Caco-2 (cell line): ENCODE measurements at regions not wholly inside any gene's neighbourhood (a gene's known extent, or its start where the extent isn't known, plus 50 kb on each side); places are given as distances from the start of the nearest gene placed in this dataset.

Experiments used
- BruUV-seq: library from RNA; stranded (reverse); fragments of 400-500 nt; replicated peaks from 2 replicates; lab custom pipeline; 2021; lab: Mats Ljungman, UMichigan
- CTCF ChIA-PET: fragments of 300-600 bp; sonication (Branson Sonifier 250); formaldehyde crosslinking; loops from one replicate; lab custom pipeline; 2022; ENCODE audit warnings: antibody characterized with exemption; lab: Charles Lee
- POLR2A ChIA-PET: fragments of 300-600 bp; sonication (Branson Sonifier 250); formaldehyde crosslinking; loops from one replicate; lab custom pipeline; 2022; ENCODE audit warnings: antibody characterized with exemption; lab: Charles Lee
- DNase-seq, 2 experiments: peaks; one replicate each; pipeline versions ENCODE4 v3.0.0 to v3.0.0-alpha.2; 2020 to 2022
- H3K27me3 ChIP-seq: replicated peaks from 2 replicates; pipeline ENCODE4 v1.6.0; 2011; ENCODE audit warnings: low read length; ENCODE audit not compliant: control insufficient read depth, insufficient read depth
- H3K36me3 ChIP-seq: 2 replicates; pipeline ENCODE4 v1.5.1; 2011; ENCODE audit warnings: low read length; ENCODE audit not compliant: control insufficient read depth, insufficient read depth
- H3K4me1 ChIP-seq: fragments of 250-450 bp; sonication (Bioruptor Pico); 2 replicates; pipeline ENCODE4 v1.5.1; 2020; ENCODE audit warnings: mild to moderate bottlenecking
- H3K4me3 ChIP-seq: 2 replicates; pipeline ENCODE4 v1.5.1; 2011; ENCODE audit warnings: low read depth, mild to moderate bottlenecking, control low read depth, low read length
- H3K9me3 ChIP-seq: fragments of 250-450 bp; sonication (Bioruptor Pico); 2 replicates; pipeline ENCODE4 v1.5.1; 2020; ENCODE audit warnings: mild to moderate bottlenecking, moderate library complexity
- H3K27ac Mint-ChIP-seq: one replicate; pipeline ENCODE4 v1.8.0; 2022; ENCODE audit warnings: mixed read lengths; ENCODE audit not compliant: unreplicated experiment
- H3K27me3 Mint-ChIP-seq: one replicate; pipeline ENCODE4 v1.8.0; 2022; ENCODE audit warnings: mixed read lengths; ENCODE audit not compliant: insufficient read depth, unreplicated experiment
- H3K36me3 Mint-ChIP-seq: one replicate; pipeline ENCODE4 v1.8.0; 2022; ENCODE audit warnings: mild to moderate bottlenecking, mixed read lengths; ENCODE audit not compliant: insufficient read depth, unreplicated experiment
- H3K4me1 Mint-ChIP-seq: one replicate; pipeline ENCODE4 v1.8.0; 2022; ENCODE audit warnings: low read depth, mixed read lengths; ENCODE audit not compliant: unreplicated experiment
- H3K4me3 Mint-ChIP-seq: one replicate; pipeline ENCODE4 v1.8.0; 2022; ENCODE audit warnings: mild to moderate bottlenecking, moderate library complexity, mixed read lengths; ENCODE audit not compliant: unreplicated experiment
- H3K9me3 Mint-ChIP-seq: one replicate; pipeline ENCODE4 v1.8.0; 2022; ENCODE audit warnings: mixed read lengths; ENCODE audit not compliant: unreplicated experiment
- CTCF ChIP-seq, 2 experiments: fragments of 200-600 bp in 1 of 2; IDR thresholded peaks; 1 replicate in 1 of 2; 2 replicates in 1 of 2; pipeline versions ENCODE4 v1.5.1 to v1.8.0; 2011 to 2022; ENCODE audit warnings: antibody characterized with exemption in 1 of 2, control low read depth in 1 of 2, inconsistent platforms in 1 of 2, low read depth in 1 of 2, low read length in 1 of 2, mild to moderate bottlenecking in 1 of 2, moderate library complexity in 1 of 2; ENCODE audit not compliant: insufficient read depth in 1 of 2, severe bottlenecking in 1 of 2, unreplicated experiment in 1 of 2
- intact Hi-C: fragments of 100-400 bp; cut with micrococcal nuclease; formaldehyde crosslinking; loops from one replicate; pipeline ENCODE4 v1.10.0; 2022; ENCODE audit not compliant: unreplicated experiment

- no peak for TF ChIP-seq CTCF (IDR thresholded peaks at IDR 0.05; ENCODE audit: insufficient read depth in 1 of 2, low read depth in 1 of 2, low read length in 1 of 2, severe bottlenecking in 1 of 2, unreplicated experiment in 1 of 2)
- no peaks in the 10 kb centered on the region for H3K27me3 ChIP-seq
- CTCF ChIA-PET = no interaction called here
- no peak overlapping the region for H3K4me3 ChIP-seq
- intact Hi-C loops = no loop called here
- POLR2A ChIA-PET = no interaction called here
- Mint-ChIP-seq H3K27me3 (peaks cover 3% of the 10 kb centered on the region), H3K9me3 (no peaks in the 10 kb centered on the region), H3K27ac (no peak overlapping the region), H3K4me1 (no peaks in the 10 kb centered on the region), H3K4me3 (no peak overlapping the region), H3K36me3 (no peaks in the 10 kb centered on the region)
- no peaks in the 10 kb centered on the region for H3K9me3 ChIP-seq
- no peak for DNase-seq
- no peaks in the 10 kb centered on the region for H3K4me1 ChIP-seq
- BruUV-seq = no TSS peak
- no peaks in the 10 kb centered on the region for H3K36me3 ChIP-seq
Measured at GRCh38 chr6:18675881-18676280, 288.7 kb downstream of the RNF144B start.

- H3K9me3 ChIP-seq = no peaks in the 10 kb centered on the region
- H3K27ac Mint-ChIP-seq = no peak overlapping the region
- no peak overlapping the region for H3K4me3 Mint-ChIP-seq
- no peaks in the 10 kb centered on the region for H3K36me3 Mint-ChIP-seq
- BruUV-seq = no TSS peak
- TF ChIP-seq CTCF (IDR thresholded peaks at IDR 0.05; ENCODE audit: insufficient read depth in 1 of 2, low read depth in 1 of 2, low read length in 1 of 2, severe bottlenecking in 1 of 2, unreplicated experiment in 1 of 2) = no peak
- intact Hi-C loops = no loop called here
- CTCF ChIA-PET = no interaction called here
- DNase-seq = no peak
- no peaks in the 10 kb centered on the region for H3K4me1 ChIP-seq
- H3K4me1 Mint-ChIP-seq = no peaks in the 10 kb centered on the region
- no peaks in the 10 kb centered on the region for H3K9me3 Mint-ChIP-seq
- peaks cover 3% of the 10 kb centered on the region for H3K27me3 Mint-ChIP-seq
- POLR2A ChIA-PET = no interaction called here
- H3K4me3 ChIP-seq = no peak overlapping the region
- no peaks in the 10 kb centered on the region for H3K36me3 ChIP-seq
- no peaks in the 10 kb centered on the region for H3K27me3 ChIP-seq
Measured at GRCh38 chr6:18676548-18676947, 289.4 kb downstream of the RNF144B start.

GRCh38 chr6:18680842-18681241, 293.7 kb downstream of the RNF144B start:
- Mint-ChIP-seq H3K4me3 (no peak overlapping the region), H3K36me3 (no peaks in the 10 kb centered on the region), H3K27ac (no peak overlapping the region), H3K27me3 (no peaks in the 10 kb centered on the region), H3K4me1 (no peaks in the 10 kb centered on the region), H3K9me3 (no peaks in the 10 kb centered on the region)
- H3K36me3 ChIP-seq = no peaks in the 10 kb centered on the region
- no peaks in the 10 kb centered on the region for H3K27me3 ChIP-seq
- BruUV-seq = no TSS peak
- TF ChIP-seq CTCF (IDR thresholded peaks at IDR 0.05; ENCODE audit: insufficient read depth in 1 of 2, low read depth in 1 of 2, low read length in 1 of 2, severe bottlenecking in 1 of 2, unreplicated experiment in 1 of 2) = peak in 1 of 2 experiments; percentile 17
- intact Hi-C loops = loop anchor here (1.0 kb wide), 1 partner anchor 85 kb away; no protein-coding TSS in a partner anchor
- no peaks in the 10 kb centered on the region for H3K9me3 ChIP-seq
- DNase-seq = peak in 1 of 2 experiments; percentile 8
- POLR2A ChIA-PET = no interaction called here
- CTCF ChIA-PET = no interaction called here
- H3K4me1 ChIP-seq = no peaks in the 10 kb centered on the region
- H3K4me3 ChIP-seq = no peak overlapping the region
